NOMO-1 treated with DMSO at 0.1 percent for 48 hours (cell line): ENCODE measurements at regions not wholly inside any gene's neighbourhood (a gene's known extent, or its start where the extent isn't known, plus 50 kb on each side); places are given as distances from the start of the nearest gene placed in this dataset.

Experiments used
- DNase-seq: peaks from one replicate; lab custom pipeline; 2025; ENCODE audit not compliant: unreplicated experiment; lab: John Stamatoyannopoulos, UW

- DNase-seq, result no peak
Observed at GRCh38 chr1:199038156-199038555, 399.3 kb downstream of the PTPRC start.

DNA sequence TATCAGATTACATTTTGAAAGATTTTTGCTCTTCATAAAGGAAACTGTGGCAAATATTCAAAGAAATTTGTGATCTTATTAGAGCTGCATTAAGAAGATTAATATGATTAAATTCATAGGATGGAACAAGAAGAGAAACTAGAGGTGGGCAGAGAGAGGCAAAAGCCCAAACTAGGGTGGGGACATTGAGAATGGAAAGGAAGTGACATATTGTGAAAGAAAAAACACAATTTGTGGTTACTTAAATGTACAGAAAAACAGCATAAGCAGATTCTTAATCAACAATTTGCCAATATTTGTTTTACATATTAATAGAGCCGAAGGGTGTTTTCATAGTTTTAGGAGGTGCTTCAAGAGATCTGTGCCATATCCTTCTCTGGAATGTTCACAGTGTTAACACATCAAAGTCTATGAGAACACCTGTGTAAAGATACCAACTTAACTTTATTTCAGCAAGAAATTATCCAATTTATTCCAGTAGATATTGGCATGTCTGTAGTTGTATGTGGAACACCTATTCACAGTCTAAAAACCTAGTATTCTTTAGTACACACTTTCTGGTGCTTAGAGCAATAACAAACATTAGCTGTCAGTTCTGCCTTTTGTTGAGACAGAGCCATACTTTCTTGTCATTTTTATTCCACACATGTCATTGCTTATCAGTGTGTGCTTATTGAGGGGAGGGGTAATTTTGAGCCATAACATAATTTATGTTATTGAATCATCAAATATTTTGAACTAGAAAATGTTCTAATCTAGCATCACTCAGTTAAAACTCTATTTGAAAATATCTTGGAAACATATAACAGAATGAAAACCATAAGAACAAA, 401.5 kb downstream of the PTPRC start:
- DNase-seq, result peak; percentile 16

DNA sequence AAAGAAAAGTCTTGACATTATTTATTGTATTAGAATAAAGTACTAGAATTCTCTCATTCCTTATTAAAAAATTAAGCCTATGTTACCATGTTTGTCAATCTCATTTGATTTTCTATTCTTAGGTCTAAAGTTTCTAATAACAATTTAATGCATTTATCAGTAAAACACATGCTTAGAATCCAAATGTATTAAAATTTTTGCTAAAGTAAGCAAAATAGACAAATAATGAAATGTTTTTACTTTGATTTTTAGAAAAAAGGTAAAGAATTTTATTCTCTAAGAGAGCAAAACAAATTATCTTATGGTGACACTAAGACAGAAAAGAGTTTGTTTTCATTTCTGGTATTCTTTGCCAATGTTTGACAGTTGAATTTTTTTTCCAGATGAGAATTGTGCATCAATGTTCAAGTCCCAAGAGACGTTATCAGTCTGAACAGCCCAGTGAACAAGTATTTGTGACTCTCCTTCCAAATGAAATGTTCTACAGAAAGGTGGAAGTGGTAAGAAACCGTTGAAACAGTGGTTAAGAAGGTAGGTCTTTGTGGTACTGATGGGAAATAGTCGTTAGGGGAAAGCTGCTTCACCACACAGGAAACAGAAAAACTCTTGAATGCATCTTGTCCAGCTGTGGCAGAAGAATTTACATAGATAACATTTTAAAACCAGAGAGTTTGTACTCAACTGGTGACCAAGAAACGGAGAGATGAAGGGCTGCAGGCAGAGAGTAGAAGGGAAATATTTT, 402.5 kb downstream of the PTPRC start:
- DNase-seq, result peak; percentile 94

DNA sequence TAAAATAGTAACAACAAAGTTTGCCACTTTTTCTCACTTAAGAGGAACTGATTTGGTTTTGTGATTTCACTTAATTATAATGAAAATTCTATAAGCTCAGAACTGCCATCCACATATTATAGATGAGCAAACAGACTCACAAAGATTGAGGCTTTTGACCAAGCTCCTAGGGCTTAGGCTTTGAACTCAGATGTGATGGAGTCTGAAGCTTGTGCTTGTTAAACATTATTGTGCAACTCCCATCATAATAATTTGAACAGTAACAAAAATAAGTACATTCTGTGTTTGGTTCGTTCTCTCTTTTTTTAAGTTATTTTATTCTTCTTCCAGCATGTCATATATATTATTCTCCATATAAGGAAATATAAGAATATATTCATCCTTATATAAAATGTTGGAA, 403.4 kb downstream of the PTPRC start:
- DNase-seq, result no peak

DNA sequence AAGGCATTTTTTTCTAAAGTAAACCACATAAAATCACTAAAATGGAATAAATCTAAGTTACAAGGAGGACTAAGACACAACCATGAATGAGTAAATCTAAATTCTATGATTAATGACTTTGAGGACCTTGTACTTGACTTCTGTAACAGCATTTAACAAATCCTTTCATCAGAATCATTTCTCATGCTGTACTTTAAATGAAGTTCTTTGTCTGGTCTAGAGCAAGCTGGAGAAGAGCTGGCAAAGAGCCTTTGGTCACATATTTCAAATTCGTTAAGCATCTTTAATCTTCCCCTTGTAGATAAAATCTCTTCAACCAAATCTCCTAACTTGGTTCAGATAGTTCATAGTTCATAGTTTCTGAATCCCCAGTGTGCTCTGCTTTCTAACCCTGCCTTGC, 405.4 kb downstream of the PTPRC start:
- no peak for DNase-seq

DNA sequence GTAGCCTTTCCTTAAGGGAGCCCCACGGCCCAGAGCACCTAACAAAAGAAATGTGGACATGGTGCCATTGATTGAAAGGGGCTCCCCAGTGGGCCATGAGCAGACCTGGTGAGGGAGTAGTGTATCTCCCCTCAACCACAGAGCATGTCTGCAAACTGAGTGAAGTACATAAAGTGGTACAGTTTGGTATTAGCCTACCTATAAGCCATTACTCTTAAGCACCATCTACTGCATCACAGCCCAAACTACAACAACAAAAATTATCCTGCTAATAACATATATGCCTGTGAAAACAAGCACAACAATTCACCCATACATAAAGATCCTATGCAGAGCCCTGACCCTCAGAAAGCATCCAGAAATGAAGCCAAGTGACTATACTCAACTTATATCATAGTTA, 407.8 kb downstream of the PTPRC start:
- no peak for DNase-seq

- DNase-seq, result no peak
Observed at GRCh38 chr1:199054694-199055093, 415.9 kb downstream of the PTPRC start.

GRCh38 chr1:199057322-199057721, 418.5 kb downstream of the PTPRC start:
- DNase-seq, result no peak

GRCh38 chr1:199058281-199058680, 419.4 kb downstream of the PTPRC start:
- DNase-seq, result no peak

- no peak for DNase-seq
Observed at GRCh38 chr1:199064971-199065370, 426.1 kb downstream of the PTPRC start.

DNA sequence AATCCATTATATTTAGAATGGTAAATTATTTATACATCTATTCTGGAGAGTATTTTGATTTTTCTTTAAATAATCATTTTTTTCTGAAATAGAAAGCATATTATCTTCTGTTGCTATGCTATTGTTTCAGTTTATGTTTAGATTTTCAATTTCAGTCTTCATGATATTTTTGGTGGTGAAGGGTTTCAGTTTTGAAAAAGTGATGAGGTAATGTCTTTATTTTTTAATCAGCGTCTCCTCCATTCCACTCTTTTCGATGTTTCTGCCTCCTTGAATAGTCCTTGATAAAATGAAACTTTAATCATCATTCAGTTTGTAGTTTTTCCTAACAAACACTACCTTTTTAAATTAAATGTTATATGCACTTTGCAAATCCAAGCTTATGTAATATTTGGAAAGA, 428.6 kb downstream of the PTPRC start:
- DNase-seq, result no peak

GRCh38 chr1:199071080-199071479, 432.2 kb downstream of the PTPRC start:
- no peak for DNase-seq

DNA sequence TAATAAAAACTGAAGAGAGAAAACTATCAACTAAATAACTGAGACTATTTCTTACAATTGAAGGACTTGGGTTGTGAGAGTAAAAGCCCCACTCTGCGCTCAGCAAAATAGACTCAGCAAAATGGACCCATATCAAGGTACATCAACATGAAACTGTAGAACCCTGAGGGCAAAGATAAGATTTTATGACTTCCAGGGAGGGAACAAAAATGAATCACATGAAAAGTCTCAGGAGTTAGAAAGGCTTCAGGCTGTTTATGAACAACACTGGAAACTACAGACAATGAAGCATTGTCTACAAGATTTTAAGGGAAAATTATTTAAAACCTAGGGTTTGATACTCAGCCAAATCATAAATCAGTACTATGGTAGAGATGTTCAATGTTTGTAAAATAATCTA, 434.3 kb downstream of the PTPRC start:
- no peak for DNase-seq

DNA sequence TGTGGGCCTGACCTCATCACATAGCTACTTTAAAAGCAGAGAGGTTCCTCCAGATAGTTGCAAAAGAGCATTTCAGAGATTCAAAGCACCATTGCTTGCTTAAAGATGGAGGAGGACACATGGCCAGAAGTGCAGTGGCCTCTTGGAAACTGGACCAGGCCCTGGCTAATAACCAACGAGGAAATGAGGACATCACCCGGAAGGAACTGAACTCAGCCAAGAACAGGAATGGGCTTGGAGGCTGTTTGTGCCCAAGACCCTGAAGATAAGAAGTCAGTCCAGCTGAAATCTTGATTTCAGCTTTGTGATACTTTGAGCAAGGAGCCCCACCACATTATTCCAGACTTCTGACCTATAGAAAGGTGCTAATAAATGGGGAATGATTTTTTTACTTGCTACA, 437.0 kb downstream of the PTPRC start:
- no peak for DNase-seq

DNA sequence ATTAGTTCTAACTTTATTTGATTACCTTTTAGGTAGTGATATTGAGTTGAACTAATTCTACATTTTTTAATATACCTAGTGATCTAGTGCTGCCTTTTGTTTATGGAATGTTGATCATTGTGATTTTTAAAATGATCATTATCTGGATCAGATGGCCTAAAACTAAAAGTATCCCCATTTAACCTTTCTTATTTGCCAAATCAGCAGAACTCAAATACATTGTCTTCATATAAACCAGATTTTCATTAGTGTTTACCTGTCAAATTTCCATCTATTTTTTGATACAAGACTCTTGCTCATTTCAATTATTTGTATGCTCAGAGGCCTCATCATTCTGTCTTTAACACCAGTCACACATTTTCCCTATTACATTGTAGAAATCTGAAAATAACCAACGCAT, 441.2 kb downstream of the PTPRC start:
- no peak for DNase-seq

GRCh38 chr1:199081739-199082138, 442.9 kb downstream of the PTPRC start:
- peak; percentile 5 for DNase-seq

- no peak for DNase-seq
Observed at GRCh38 chr1:199082778-199083389, 444.0 kb downstream of the PTPRC start.

DNA sequence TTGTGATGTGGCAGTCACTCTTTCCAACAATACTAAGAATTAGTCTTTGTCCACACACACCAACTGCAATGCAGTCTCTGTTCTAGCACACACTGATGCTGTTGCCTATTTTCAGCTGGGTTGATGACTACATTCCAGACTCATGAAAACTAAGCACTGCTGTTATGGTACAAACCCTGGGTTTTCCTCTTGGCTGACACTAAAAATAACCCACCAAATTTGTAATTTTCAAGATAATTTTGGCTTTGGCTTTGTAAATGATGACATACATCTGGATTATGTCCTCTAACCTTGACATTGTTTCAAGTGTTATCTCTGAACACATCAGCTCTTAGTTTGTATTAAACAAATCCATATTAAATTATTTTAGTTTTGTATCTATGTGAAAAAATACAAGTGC, 444.8 kb downstream of the PTPRC start:
- DNase-seq, result no peak

GRCh38 chr1:199084293-199084692, 445.5 kb downstream of the PTPRC start:
- peak; percentile 25 for DNase-seq

GRCh38 chr1:199085903-199086302, 447.1 kb downstream of the PTPRC start:
- DNase-seq, result no peak

DNA sequence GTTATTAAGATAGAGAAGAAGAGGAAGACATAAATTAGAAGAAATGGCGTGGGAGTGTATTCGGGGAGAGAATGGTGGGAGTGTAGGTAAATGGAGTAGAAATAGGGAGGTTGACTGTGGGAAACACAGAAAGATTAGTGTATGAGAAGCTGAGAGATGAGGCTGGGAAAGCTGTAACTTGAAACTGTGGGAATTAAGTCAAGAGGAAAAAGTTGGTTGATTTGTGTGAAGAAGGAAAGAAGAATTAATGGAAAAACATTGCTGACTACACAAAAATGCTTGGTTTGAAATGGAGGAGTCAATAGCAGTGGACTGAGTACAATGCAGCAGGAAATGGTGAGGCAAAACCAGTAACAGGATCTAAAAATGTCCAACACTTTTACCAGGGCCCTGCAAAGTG, 448.3 kb downstream of the PTPRC start:
- no peak for DNase-seq
